ENCODE measurements at regions not wholly inside any gene's neighbourhood (a gene's known extent, or its start where the extent isn't known, plus 50 kb on each side); places are given as distances from the start of the nearest gene placed in this dataset.

DNA sequence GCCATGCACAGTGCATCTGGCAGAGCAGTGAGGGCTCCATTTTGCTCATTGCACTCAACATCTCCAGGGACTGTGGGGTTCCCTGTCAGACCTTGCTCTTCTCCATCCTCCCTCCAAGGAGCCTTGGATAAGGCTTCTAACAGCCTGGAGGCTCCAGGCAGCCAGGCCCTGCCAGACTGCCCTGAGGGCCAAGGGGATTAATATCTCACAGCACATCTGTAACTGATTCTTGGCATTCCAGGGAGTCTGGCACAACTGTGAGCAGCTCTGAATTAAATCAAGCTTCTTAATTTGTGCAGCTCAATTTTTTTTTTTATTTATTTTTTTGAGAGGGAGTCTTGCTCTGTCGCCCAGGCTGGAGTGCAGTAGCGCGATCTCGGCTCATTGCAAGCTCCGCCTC is 224.5 kb upstream of the PGRMC2 start:
- H3K9me3 ChIP-seq (ENCODE audit: control insufficient read depth, low read length): no peaks in the 10 kb centered on the region
- H3K36me3 ChIP-seq (ENCODE audit: control insufficient read depth, insufficient read depth, low read length): no peaks in the 10 kb centered on the region
- no peaks in the 10 kb centered on the region for H3K27me3 ChIP-seq (ENCODE audit: control insufficient read depth, insufficient read depth, low read length)
- H3K4me1 ChIP-seq (ENCODE audit: control insufficient read depth, insufficient read depth, low read length): peaks cover 3% of the 10 kb centered on the region
- no peak overlapping the region for H3K9ac ChIP-seq (ENCODE audit: low read length)
- no peak overlapping the region for H3K4me3 ChIP-seq (ENCODE audit: low read length)

DNA sequence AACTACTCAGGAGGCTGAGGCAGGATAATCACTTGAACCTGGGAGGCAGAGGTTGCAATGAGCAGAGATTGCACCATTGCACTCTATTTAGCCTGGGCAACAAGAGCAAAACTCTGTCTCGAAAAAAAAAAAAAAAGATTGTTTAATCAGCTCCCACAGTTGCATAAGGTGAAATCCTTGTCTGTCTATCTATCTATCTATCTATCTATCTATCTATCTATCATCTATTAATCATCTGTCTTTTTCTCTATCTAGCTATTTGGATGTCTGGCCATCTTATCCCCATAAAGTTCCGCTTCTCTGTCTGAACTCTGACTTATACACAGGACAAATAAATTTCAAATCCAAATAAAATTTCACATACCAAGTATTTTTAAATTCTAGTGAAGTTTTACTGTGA is 223.2 kb upstream of the PGRMC2 start:
- Histone ChIP-seq H3K4me3 (ENCODE audit: low read length) (no peak overlapping the region), H3K27me3 (ENCODE audit: control insufficient read depth, insufficient read depth, low read length) (no peaks in the 10 kb centered on the region), H3K36me3 (ENCODE audit: control insufficient read depth, insufficient read depth, low read length) (no peaks in the 10 kb centered on the region), H3K9me3 (ENCODE audit: control insufficient read depth, low read length) (no peaks in the 10 kb centered on the region), H3K9ac (ENCODE audit: low read length) (no peak overlapping the region), H3K4me1 (ENCODE audit: control insufficient read depth, insufficient read depth, low read length) (no peaks in the 10 kb centered on the region)

DNA sequence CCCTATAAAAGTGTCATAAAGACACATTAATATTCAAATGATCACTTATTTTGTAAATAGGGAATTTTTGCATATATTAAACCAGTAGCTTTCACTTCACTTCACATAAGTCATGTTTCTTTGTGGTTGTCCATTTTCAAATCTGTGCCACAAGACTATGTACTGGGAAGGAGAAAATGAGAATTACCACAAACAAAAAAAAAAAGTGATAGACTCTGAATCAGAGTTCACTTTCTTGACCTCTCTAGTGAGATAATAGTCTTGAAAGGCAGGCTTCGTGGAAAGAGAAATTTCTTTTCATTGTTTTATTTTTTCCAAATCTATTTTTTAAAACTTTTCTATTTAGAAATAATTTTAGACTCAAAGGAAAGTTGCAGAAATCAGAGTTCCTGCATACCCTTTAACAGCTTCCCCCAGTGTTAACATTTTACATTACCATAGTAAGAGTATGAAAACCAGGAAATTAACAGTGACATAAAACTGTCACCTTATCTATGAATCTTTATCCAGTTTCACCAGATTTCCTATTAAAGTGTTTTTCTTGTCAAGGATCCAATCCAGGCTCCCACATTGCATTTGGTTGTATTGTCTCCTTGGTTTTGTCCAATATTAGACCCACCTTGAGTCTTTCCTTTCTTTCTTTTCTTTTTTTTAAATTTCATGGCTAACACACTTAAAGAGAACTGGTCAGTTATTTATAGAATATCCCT is 215.4 kb upstream of the PGRMC2 start:
- no peaks in the 10 kb centered on the region for H3K36me3 ChIP-seq (ENCODE audit: control insufficient read depth, insufficient read depth, low read length)
- H3K27me3 ChIP-seq (ENCODE audit: control insufficient read depth, insufficient read depth, low read length): no peaks in the 10 kb centered on the region
- no peaks in the 10 kb centered on the region for H3K9me3 ChIP-seq (ENCODE audit: control insufficient read depth, low read length)
- no peak overlapping the region for H3K4me3 ChIP-seq (ENCODE audit: low read length)
- H3K4me1 ChIP-seq (ENCODE audit: control insufficient read depth, insufficient read depth, low read length): peaks cover 4% of the 10 kb centered on the region
- no peak overlapping the region for H3K9ac ChIP-seq (ENCODE audit: low read length)

DNA sequence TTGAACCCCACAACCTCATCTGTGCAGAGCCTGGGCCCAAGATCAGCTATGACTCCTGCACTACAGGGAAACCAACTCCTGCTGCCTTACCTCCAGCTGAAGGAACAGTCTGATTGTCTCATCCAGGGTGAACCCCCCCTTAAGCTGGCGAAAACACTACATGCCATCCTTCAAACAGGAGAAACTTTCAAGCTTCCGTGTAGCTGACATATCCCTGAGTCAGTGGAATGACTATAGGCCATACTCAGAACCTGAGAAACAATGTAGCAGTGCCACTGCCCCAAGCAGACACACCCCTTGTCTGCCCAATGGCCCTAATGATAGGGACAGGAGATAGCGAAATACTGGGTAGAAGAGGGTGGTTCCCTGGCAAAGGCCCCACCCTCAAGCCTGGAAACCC is 213.6 kb upstream of the PGRMC2 start:
- Histone ChIP-seq H3K4me3 (ENCODE audit: low read length) (no peak overlapping the region), H3K4me1 (ENCODE audit: control insufficient read depth, insufficient read depth, low read length) (peaks cover 4% of the 10 kb centered on the region)

DNA sequence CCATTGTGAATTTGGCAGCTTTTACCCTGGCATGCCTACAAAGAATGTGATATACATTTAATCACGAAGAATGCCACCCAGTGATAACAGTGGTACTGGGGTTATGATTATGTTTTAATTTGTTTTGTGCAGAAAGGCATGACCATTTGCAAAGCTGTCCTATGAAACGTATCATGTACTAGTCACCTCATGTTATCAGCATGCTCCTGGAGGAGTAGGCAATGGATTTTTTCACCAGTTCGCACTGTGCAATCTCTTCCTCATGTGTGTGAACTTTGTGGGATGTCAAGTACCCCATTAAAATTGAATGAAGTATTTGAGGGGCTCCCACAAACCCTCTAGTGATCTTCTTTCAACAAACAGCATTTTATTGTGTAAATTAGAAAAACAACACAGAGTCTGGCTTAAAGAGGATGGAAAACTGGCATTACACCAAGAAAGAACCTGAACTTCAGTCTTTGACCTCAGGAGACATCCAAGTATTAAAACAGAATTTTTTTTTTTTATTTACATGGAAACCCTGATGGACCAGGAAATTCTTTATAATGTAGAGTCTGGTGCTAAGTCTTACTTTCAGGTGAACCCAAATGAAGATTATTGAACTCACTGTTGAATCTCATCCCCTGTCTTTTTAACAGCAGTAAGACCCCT is 200.6 kb upstream of the PGRMC2 start:
- no peaks in the 10 kb centered on the region for H3K9me3 ChIP-seq (ENCODE audit: control insufficient read depth, low read length)
- H3K4me1 ChIP-seq (ENCODE audit: control insufficient read depth, insufficient read depth, low read length): no peaks in the 10 kb centered on the region
- no peaks in the 10 kb centered on the region for H3K27me3 ChIP-seq (ENCODE audit: control insufficient read depth, insufficient read depth, low read length)
- no peak overlapping the region for H3K9ac ChIP-seq (ENCODE audit: low read length)
- no peak overlapping the region for H3K4me3 ChIP-seq (ENCODE audit: low read length)
- no peaks in the 10 kb centered on the region for H3K36me3 ChIP-seq (ENCODE audit: control insufficient read depth, insufficient read depth, low read length)

More for the DNA sequence above, 213.6 kb upstream of the PGRMC2 start:
- no peaks in the 10 kb centered on the region for H3K27me3 ChIP-seq (ENCODE audit: control insufficient read depth, insufficient read depth, low read length)
- no peaks in the 10 kb centered on the region for H3K36me3 ChIP-seq (ENCODE audit: control insufficient read depth, insufficient read depth, low read length)
- no peaks in the 10 kb centered on the region for H3K9me3 ChIP-seq (ENCODE audit: control insufficient read depth, low read length)
- no peak overlapping the region for H3K9ac ChIP-seq (ENCODE audit: low read length)

GRCh38 chr4:128484896-128485295 is 197.3 kb upstream of the PGRMC2 start:
- no peaks in the 10 kb centered on the region for H3K4me1 ChIP-seq (ENCODE audit: control insufficient read depth, insufficient read depth, low read length)
- no peaks in the 10 kb centered on the region for H3K27me3 ChIP-seq (ENCODE audit: control insufficient read depth, insufficient read depth, low read length)
- no peaks in the 10 kb centered on the region for H3K9me3 ChIP-seq (ENCODE audit: control insufficient read depth, low read length)
- no peaks in the 10 kb centered on the region for H3K36me3 ChIP-seq (ENCODE audit: control insufficient read depth, insufficient read depth, low read length)
- no peak overlapping the region for H3K9ac ChIP-seq (ENCODE audit: low read length)
- no peak overlapping the region for H3K4me3 ChIP-seq (ENCODE audit: low read length)

- Histone ChIP-seq H3K36me3 (ENCODE audit: control insufficient read depth, insufficient read depth, low read length) (no peaks in the 10 kb centered on the region), H3K9me3 (ENCODE audit: control insufficient read depth, low read length) (no peaks in the 10 kb centered on the region), H3K27me3 (ENCODE audit: control insufficient read depth, insufficient read depth, low read length) (no peaks in the 10 kb centered on the region), H3K4me3 (ENCODE audit: low read length) (no peak overlapping the region), H3K9ac (ENCODE audit: low read length) (no peak overlapping the region), H3K4me1 (ENCODE audit: control insufficient read depth, insufficient read depth, low read length) (no peaks in the 10 kb centered on the region)
Measured at GRCh38 chr4:128483816-128484215, 196.2 kb upstream of the PGRMC2 start.

DNA sequence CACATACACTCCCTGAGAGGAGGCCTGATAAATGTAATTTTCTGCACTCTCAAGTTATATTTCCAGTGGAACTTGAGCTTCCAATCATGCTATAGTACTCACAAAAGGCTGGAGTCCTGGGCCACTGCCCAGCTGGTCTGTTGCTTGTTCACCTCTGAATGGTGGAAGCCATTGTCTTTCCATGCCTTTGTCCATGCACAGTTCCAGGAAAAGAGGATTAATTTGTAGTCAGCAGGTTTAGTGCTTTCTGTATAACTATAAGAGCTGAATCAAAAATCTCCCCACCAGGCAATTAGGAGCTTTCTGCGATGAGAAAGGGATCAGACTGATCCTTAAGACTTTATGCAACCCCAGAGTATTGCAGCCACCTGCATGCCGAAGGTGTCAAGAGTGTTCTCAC is 195.4 kb upstream of the PGRMC2 start:
- H3K4me3 ChIP-seq (ENCODE audit: low read length): no peak overlapping the region
- no peaks in the 10 kb centered on the region for H3K27me3 ChIP-seq (ENCODE audit: control insufficient read depth, insufficient read depth, low read length)
- no peaks in the 10 kb centered on the region for H3K4me1 ChIP-seq (ENCODE audit: control insufficient read depth, insufficient read depth, low read length)
- no peak overlapping the region for H3K9ac ChIP-seq (ENCODE audit: low read length)
- H3K9me3 ChIP-seq (ENCODE audit: control insufficient read depth, low read length): no peaks in the 10 kb centered on the region
- no peaks in the 10 kb centered on the region for H3K36me3 ChIP-seq (ENCODE audit: control insufficient read depth, insufficient read depth, low read length)

GRCh38 chr4:128481752-128482480 is 194.3 kb upstream of the PGRMC2 start:
- Histone ChIP-seq H3K4me1 (ENCODE audit: control insufficient read depth, insufficient read depth, low read length) (no peaks in the 10 kb centered on the region), H3K9ac (ENCODE audit: low read length) (no peak overlapping the region), H3K27me3 (ENCODE audit: control insufficient read depth, insufficient read depth, low read length) (no peaks in the 10 kb centered on the region), H3K9me3 (ENCODE audit: control insufficient read depth, low read length) (no peaks in the 10 kb centered on the region), H3K4me3 (ENCODE audit: low read length) (no peak overlapping the region), H3K36me3 (ENCODE audit: control insufficient read depth, insufficient read depth, low read length) (no peaks in the 10 kb centered on the region)

DNA sequence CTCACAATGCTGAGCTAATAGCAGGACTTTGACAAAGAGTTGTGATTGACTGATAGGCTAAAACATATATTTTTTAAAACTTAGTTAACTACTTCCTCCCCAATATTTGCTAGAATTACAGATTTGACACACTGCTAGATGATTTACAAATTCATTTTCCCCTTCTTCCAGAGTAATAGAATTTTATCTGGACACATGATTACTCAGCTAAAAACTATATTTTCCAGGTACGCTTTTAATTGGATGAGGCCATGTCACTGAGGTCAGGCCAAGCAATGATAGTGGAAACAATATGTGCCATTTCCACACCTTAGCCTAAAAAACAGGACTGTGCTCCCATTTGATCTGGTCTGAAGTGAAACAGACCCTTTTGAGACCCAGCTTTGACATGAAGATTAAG is 193.3 kb upstream of the PGRMC2 start:
- no peaks in the 10 kb centered on the region for H3K4me1 ChIP-seq (ENCODE audit: control insufficient read depth, insufficient read depth, low read length)
- no peaks in the 10 kb centered on the region for H3K9me3 ChIP-seq (ENCODE audit: control insufficient read depth, low read length)
- H3K27me3 ChIP-seq (ENCODE audit: control insufficient read depth, insufficient read depth, low read length): no peaks in the 10 kb centered on the region
- H3K4me3 ChIP-seq (ENCODE audit: low read length): no peak overlapping the region
- H3K36me3 ChIP-seq (ENCODE audit: control insufficient read depth, insufficient read depth, low read length): no peaks in the 10 kb centered on the region
- H3K9ac ChIP-seq (ENCODE audit: low read length): no peak overlapping the region

DNA sequence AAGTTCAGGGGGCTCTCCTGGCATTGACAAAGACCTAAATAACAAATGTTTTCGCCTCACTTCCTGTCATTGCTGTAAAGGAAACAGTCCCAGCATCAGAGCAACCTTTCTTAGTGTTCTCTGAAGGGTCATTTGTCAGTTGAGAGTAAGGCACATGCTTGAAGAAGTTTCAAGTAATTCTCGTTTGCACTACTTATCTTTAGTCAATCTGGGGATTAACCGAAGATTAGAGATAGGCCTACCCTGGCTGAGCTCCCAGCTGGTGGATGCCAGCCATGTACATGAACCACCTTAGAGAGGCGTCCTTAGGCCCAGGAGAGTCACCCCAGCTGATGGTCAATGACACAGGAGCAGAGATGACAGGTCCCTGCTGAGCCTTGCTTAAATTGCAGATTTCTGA is 189.9 kb upstream of the PGRMC2 start:
- no peak overlapping the region for H3K9ac ChIP-seq (ENCODE audit: low read length)
- H3K4me3 ChIP-seq (ENCODE audit: low read length): no peak overlapping the region
- no peaks in the 10 kb centered on the region for H3K36me3 ChIP-seq (ENCODE audit: control insufficient read depth, insufficient read depth, low read length)
- H3K9me3 ChIP-seq (ENCODE audit: control insufficient read depth, low read length): no peaks in the 10 kb centered on the region
- H3K27me3 ChIP-seq (ENCODE audit: control insufficient read depth, insufficient read depth, low read length): no peaks in the 10 kb centered on the region
- H3K4me1 ChIP-seq (ENCODE audit: control insufficient read depth, insufficient read depth, low read length): no peaks in the 10 kb centered on the region

- no peak overlapping the region for H3K9ac ChIP-seq (ENCODE audit: low read length)
- H3K36me3 ChIP-seq (ENCODE audit: control insufficient read depth, insufficient read depth, low read length): no peaks in the 10 kb centered on the region
- H3K4me1 ChIP-seq (ENCODE audit: control insufficient read depth, insufficient read depth, low read length): no peaks in the 10 kb centered on the region
- H3K9me3 ChIP-seq (ENCODE audit: control insufficient read depth, low read length): no peaks in the 10 kb centered on the region
- H3K4me3 ChIP-seq (ENCODE audit: low read length): no peak overlapping the region
- H3K27me3 ChIP-seq (ENCODE audit: control insufficient read depth, insufficient read depth, low read length): no peaks in the 10 kb centered on the region
Measured at GRCh38 chr4:128475597-128475996, 188.0 kb upstream of the PGRMC2 start.
